Suppressor macrophage (primary cell): ENCODE measurements at regions not wholly inside any gene's neighbourhood (a gene's known extent, or its start where the extent isn't known, plus 50 kb on each side); places are given as distances from the start of the nearest gene placed in this dataset.
"Not testable (repeated sequence)": the region's sequence is repeated elsewhere in the genome, so short reads cannot be mapped to it uniquely, and the experiment has no call there.

Experiments
- DNase-seq, 4 experiments: peaks; one replicate each; pipeline ENCODE4 v3.0.0-alpha.2; 2020 to 2022

GRCh38 chr1:117754061-117754969, 148.5 kb downstream of the TENT5C start:
- DNase-seq, result peak; percentile 62 to 79 (median 69)

- DNase-seq, result no peak
Measured at GRCh38 chr1:117757668-117758067, 151.8 kb downstream of the TENT5C start.

- DNase-seq, result peak; percentile 75 to 79 (median 76)
Measured at GRCh38 chr1:117758444-117759316, 152.8 kb downstream of the TENT5C start.

GRCh38 chr1:117759535-117759934, 153.7 kb downstream of the TENT5C start:
- DNase-seq, result no peak

- DNase-seq, result no peak
Measured at GRCh38 chr1:117760069-117760468, 154.2 kb downstream of the TENT5C start.

- no peak for DNase-seq
Measured at GRCh38 chr1:117760485-117760884, 154.6 kb downstream of the TENT5C start.

- not testable (repeated sequence) for DNase-seq
Measured at GRCh38 chr1:117767756-117768155, 161.7 kb downstream of the GDAP2 start.

- DNase-seq, result no peak
Measured at GRCh38 chr1:117770981-117771531, 158.4 kb downstream of the GDAP2 start.

GRCh38 chr1:117779364-117779763, 150.1 kb downstream of the GDAP2 start:
- no peak for DNase-seq

GRCh38 chr1:117780687-117781475, 148.5 kb downstream of the GDAP2 start:
- no peak for DNase-seq

- no peak for DNase-seq
Measured at GRCh38 chr1:117782056-117782455, 147.4 kb downstream of the GDAP2 start.

- DNase-seq, result no peak
Measured at GRCh38 chr1:117783606-117784396, 145.6 kb downstream of the GDAP2 start.

- DNase-seq, result no peak
Measured at GRCh38 chr1:117788014-117788413, 141.4 kb downstream of the GDAP2 start.

- DNase-seq, result no peak
Measured at GRCh38 chr1:117793413-117793812, 136.0 kb downstream of the GDAP2 start.

GRCh38 chr1:117794073-117794472, 135.3 kb downstream of the GDAP2 start:
- no peak for DNase-seq

GRCh38 chr1:117795190-117795589, 134.2 kb downstream of the GDAP2 start:
- no peak for DNase-seq

GRCh38 chr1:117795792-117796191, 133.6 kb downstream of the GDAP2 start:
- DNase-seq, result no peak

GRCh38 chr1:117796226-117796625, 133.2 kb downstream of the GDAP2 start:
- DNase-seq, result no peak

- no peak for DNase-seq
Measured at GRCh38 chr1:117798550-117798949, 130.9 kb downstream of the GDAP2 start.

- DNase-seq, result no peak
Measured at GRCh38 chr1:117802531-117803257, 126.7 kb downstream of the GDAP2 start.

- no peak for DNase-seq
Measured at GRCh38 chr1:117803318-117803717, 126.1 kb downstream of the GDAP2 start.
